Colonic mucosa (tissue), 4 donors: ENCODE measurements at regions not wholly inside any gene's neighbourhood (a gene's known extent, or its start where the extent isn't known, plus 50 kb on each side); places are given as distances from the start of the nearest gene placed in this dataset.

Experiments
- DNase-seq: peaks from one replicate; pipeline ENCODE4 v3.0.0-alpha.2; 2020
- H3K27ac ChIP-seq: fragments of 200-600 bp; one replicate; pipeline ENCODE4 v1.8.0; 2021
- H3K27me3 ChIP-seq: fragments of 200-600 bp; one replicate; pipeline ENCODE4 v1.8.0; 2021
- H3K36me3 ChIP-seq: fragments of 200-600 bp; one replicate; pipeline ENCODE4 v1.8.0; 2021
- H3K4me1 ChIP-seq: fragments of 200-600 bp; one replicate; pipeline ENCODE4 v1.8.0; 2021; ENCODE audit warnings: mild to moderate bottlenecking
- H3K4me3 ChIP-seq: fragments of 200-600 bp; one replicate; pipeline ENCODE4 v1.8.0; 2021
- H3K9ac ChIP-seq, 2 donors: one replicate each; pipeline ENCODE4 v1.7.0; 2013; ENCODE audit warnings: control low read depth in 2 of 2, low read depth in 2 of 2, low read length in 2 of 2
- H3K9me3 ChIP-seq: fragments of 200-600 bp; one replicate; pipeline ENCODE4 v1.8.0; 2021
- intact Hi-C: fragments of 100-400 bp; cut with DNase I; formaldehyde crosslinking; loops from one replicate; pipeline ENCODE4 v1.14.1; 2022
- TF ChIP-seq, protein P1 (sequence below): fragments of 200-600 bp; IDR thresholded peaks from one replicate; pipeline ENCODE4 v1.8.0; 2022; ENCODE audit warnings: antibody characterized with exemption, mild to moderate bottlenecking
- donor health status: healthy.
- donor health status: DM: no; HTN: no; CAD: no.
- donor health status: DM: no; HTN: no; CAD: no.

DNA sequence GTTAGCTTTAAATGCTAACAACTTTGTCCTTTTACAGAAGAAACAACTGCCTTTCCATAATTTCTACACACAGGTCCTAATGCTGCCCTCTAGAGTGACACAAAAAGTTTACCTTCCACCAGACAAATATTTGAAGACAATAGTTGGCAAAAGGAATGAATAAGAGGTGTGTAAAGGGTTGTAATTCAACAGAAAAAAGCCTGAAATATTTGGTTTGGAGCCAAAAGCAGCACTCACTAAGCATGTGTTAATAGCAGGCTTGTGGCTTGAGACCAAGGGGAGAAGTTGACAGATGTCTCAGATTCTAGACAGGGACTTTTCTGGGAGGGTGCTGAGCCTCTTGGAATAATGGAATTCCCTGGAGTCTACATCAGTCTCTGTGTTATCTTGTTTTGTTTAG is 156.2 kb upstream of the GALNT17 start:
- no peak for DNase-seq
- Histone ChIP-seq H3K36me3 (no peaks in the 10 kb centered on the region), H3K9me3 (no peaks in the 10 kb centered on the region), H3K27me3 (no peaks in the 10 kb centered on the region), H3K4me1 (no peaks in the 10 kb centered on the region), H3K9ac (no peak overlapping the region), H3K27ac (no peak overlapping the region), H3K4me3 (no peak overlapping the region)
- TF ChIP-seq, protein P1, sequence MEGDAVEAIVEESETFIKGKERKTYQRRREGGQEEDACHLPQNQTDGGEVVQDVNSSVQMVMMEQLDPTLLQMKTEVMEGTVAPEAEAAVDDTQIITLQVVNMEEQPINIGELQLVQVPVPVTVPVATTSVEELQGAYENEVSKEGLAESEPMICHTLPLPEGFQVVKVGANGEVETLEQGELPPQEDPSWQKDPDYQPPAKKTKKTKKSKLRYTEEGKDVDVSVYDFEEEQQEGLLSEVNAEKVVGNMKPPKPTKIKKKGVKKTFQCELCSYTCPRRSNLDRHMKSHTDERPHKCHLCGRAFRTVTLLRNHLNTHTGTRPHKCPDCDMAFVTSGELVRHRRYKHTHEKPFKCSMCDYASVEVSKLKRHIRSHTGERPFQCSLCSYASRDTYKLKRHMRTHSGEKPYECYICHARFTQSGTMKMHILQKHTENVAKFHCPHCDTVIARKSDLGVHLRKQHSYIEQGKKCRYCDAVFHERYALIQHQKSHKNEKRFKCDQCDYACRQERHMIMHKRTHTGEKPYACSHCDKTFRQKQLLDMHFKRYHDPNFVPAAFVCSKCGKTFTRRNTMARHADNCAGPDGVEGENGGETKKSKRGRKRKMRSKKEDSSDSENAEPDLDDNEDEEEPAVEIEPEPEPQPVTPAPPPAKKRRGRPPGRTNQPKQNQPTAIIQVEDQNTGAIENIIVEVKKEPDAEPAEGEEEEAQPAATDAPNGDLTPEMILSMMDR, result no peak
- intact Hi-C loops, result no loop called here

DNA sequence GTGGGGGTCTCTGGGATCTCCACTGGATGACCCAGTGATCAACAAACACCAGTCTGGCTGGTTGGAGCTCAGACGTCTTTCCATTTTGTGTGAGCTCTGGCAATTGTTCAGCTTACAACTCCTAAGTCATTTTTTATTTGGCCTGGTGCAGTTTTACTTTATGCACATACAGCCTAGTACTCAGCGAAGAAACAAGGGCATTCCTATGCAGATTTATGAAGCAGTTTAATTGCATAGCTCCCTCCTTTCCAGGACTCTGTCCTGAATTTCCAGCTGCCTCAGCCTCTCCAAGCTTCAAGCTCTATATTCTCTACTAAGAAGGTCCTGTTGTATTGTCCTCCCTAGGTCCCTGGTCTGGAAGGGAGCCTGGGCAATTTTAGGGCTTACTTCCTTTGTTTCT is 145.6 kb upstream of the GALNT17 start:
- Histone ChIP-seq H3K9me3 (no peaks in the 10 kb centered on the region), H3K4me1 (no peaks in the 10 kb centered on the region), H3K36me3 (no peaks in the 10 kb centered on the region), H3K27me3 (no peaks in the 10 kb centered on the region), H3K4me3 (no peak overlapping the region), H3K9ac (no peak overlapping the region), H3K27ac (no peak overlapping the region)
- TF ChIP-seq, protein P1, result no peak
- intact Hi-C loops, result no loop called here
- no peak for DNase-seq

DNA sequence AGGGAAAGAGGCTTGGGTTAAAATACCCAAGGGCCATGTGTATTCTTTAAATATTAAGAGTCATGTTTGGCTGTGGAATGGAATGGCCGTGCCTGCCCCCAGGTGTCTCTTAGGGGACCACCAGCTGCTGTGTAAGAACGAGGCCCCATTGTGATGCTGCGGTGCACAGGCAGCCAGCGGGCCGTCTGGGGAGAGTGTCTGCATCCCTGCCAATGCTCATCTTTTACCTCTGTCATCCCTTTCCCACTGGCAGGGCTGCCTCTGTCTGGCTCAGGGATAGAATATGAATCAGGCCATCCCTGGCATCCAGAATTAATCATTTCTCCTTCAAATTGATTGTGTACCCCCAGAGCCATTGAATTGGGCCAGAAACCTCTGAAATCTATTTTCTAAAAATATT is 137.8 kb upstream of the GALNT17 start:
- Histone ChIP-seq H3K36me3 (no peaks in the 10 kb centered on the region), H3K27me3 (no peaks in the 10 kb centered on the region), H3K27ac (no peak overlapping the region), H3K4me1 (no peaks in the 10 kb centered on the region), H3K9me3 (no peaks in the 10 kb centered on the region), H3K4me3 (no peak overlapping the region), H3K9ac (no peak overlapping the region)
- intact Hi-C loops, result no loop called here
- no peak for DNase-seq
- TF ChIP-seq, protein P1, result no peak

DNA sequence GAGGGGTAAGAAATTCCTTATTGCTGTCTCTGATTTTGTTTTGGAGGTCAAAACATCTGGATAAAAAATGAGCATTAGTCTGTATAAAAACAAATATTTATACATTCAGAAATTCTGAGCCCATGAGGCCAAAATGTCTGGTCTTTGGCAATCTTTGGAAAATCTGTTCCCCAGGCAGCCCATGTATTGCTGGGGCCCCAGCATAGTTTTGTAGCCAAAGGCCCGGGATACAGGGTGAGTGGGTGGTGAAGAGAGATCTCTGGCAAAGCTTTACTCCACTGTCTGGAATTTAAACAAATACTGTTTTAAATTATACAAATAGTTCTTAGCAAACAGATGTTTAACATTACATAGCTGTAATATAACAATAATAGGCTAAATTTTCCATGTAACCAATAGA is 134.7 kb upstream of the GALNT17 start:
- H3K27me3 ChIP-seq, result no peaks in the 10 kb centered on the region
- intact Hi-C loops, result no loop called here
- DNase-seq, result no peak

DNA sequence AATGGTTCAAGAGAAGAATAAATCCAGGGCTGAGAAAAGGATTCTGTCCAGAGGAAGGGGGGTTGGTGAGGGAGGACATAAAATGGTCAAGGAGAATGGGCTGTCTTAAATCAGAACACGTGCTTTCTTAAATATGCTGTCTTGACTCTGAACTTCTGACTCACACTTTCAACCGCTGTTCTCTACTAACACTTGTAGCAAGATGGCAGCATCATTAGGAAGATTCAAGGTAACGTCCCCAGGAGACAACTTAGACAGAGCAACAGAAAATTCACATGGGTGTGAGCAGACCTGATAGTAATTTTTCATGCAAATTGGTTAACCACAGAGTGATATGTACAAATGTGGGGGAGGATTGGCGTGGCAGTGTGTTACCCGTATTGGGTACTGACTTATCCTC is 126.8 kb upstream of the GALNT17 start:
- Histone ChIP-seq H3K27ac (no peak overlapping the region), H3K36me3 (no peaks in the 10 kb centered on the region), H3K9me3 (no peaks in the 10 kb centered on the region), H3K4me1 (no peaks in the 10 kb centered on the region), H3K4me3 (no peak overlapping the region), H3K27me3 (no peaks in the 10 kb centered on the region), H3K9ac (no peak overlapping the region)
- no peak for DNase-seq
- intact Hi-C loops, result no loop called here
- TF ChIP-seq, protein P1, result no peak

More for the DNA sequence above, 134.7 kb upstream of the GALNT17 start:
- TF ChIP-seq, protein P1, result no peak
- no peak overlapping the region for H3K27ac ChIP-seq
- H3K9ac ChIP-seq, result no peak overlapping the region
- no peaks in the 10 kb centered on the region for H3K9me3 ChIP-seq
- H3K4me1 ChIP-seq, result no peaks in the 10 kb centered on the region
- H3K36me3 ChIP-seq, result no peaks in the 10 kb centered on the region
- H3K4me3 ChIP-seq, result no peak overlapping the region

DNA sequence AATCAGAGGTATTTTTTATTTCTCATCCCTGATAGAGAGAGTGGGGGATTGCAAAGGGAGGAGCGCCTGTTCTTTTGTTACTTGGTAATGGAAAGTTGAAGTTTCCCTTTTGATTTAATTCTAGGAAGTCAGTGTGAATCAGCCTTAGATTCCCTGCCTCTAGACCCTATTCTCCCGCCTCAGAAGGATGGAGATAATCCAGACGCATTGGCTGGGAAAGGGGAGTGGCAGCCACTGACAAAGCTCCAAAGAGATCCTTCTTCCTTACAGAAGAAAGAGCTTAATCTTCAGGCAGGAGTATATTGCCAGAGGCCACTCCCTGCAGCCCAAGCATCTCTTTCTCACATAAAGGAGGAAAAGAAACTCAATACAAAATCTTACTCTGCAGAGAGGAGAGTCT is 122.3 kb upstream of the GALNT17 start:
- Histone ChIP-seq H3K27me3 (no peaks in the 10 kb centered on the region), H3K4me1 (no peaks in the 10 kb centered on the region), H3K4me3 (no peak overlapping the region), H3K9ac (no peak overlapping the region), H3K27ac (no peak overlapping the region), H3K9me3 (no peaks in the 10 kb centered on the region), H3K36me3 (no peaks in the 10 kb centered on the region)
- DNase-seq, result no peak
- intact Hi-C loops, result no loop called here
- TF ChIP-seq, protein P1, result no peak
